KMS-11 (cell line): ENCODE measurements at regions not wholly inside any gene's neighbourhood (a gene's known extent, or its start where the extent isn't known, plus 50 kb on each side); places are given as distances from the start of the nearest gene placed in this dataset.
A peak's percentile ranks its signal among the peaks of the same experiment; 100 is the strongest.

Experiments
- H2AFZ ChIP-seq: fragments of 200-600 bp; sonication (generic); 2 replicates; pipeline ENCODE4 v1.6.1; 2016; ENCODE audit warnings: antibody characterized with exemption, mixed run types, low read depth
- H3K27ac ChIP-seq: fragments of 200-600 bp; sonication (generic); 2 replicates; pipeline ENCODE4 v1.6.1; 2016; ENCODE audit warnings: mild to moderate bottlenecking, mixed run types
- H3K27me3 ChIP-seq: fragments of 200-600 bp; sonication (generic); 2 replicates; pipeline ENCODE4 v1.6.1; 2017; ENCODE audit warnings: mild to moderate bottlenecking, low read depth, mixed run types, moderate library complexity; ENCODE audit not compliant: insufficient read depth
- H3K36me3 ChIP-seq: fragments of 200-600 bp; sonication (generic); 2 replicates; pipeline ENCODE4 v1.6.1; 2017; ENCODE audit warnings: mild to moderate bottlenecking, mixed run types; ENCODE audit not compliant: insufficient read depth
- H3K4me1 ChIP-seq: fragments of 200-600 bp; sonication (generic); 2 replicates; pipeline ENCODE4 v1.6.1; 2016; ENCODE audit warnings: mild to moderate bottlenecking, low read depth, mixed run types; ENCODE audit not compliant: poor library complexity, severe bottlenecking
- H3K4me2 ChIP-seq: fragments of 200-600 bp; sonication (generic); 2 replicates; pipeline ENCODE4 v1.7.0; 2016; ENCODE audit warnings: mild to moderate bottlenecking, mixed run types
- H3K4me3 ChIP-seq: fragments of 200-600 bp; sonication (generic); IDR thresholded peaks from 2 replicates; pipeline ENCODE4 v1.6.1; 2017; ENCODE audit warnings: low read depth, low read length, mixed read lengths; ENCODE audit not compliant: insufficient read depth
- H3K79me2 ChIP-seq: fragments of 200-600 bp; sonication (generic); 2 replicates; pipeline ENCODE4 v1.6.1; 2016; ENCODE audit warnings: low read depth, mixed run types; ENCODE audit not compliant: insufficient read depth
- H3K9ac ChIP-seq: fragments of 200-600 bp; sonication (generic); 2 replicates; pipeline ENCODE4 v1.6.1; 2016; ENCODE audit warnings: mild to moderate bottlenecking, mixed run types
- H4K20me1 ChIP-seq: fragments of 200-600 bp; sonication (generic); 2 replicates; pipeline ENCODE4 v1.6.1; 2016; ENCODE audit warnings: mild to moderate bottlenecking, mixed run types; ENCODE audit not compliant: insufficient read depth
- CTCF ChIP-seq: fragments of 200-600 bp; sonication (generic); conservative IDR thresholded peaks from 2 replicates; pipeline ENCODE4 v1.6.1; 2017; ENCODE audit warnings: low read depth, mild to moderate bottlenecking, antibody characterized with exemption, low read length, moderate library complexity, mixed read lengths

GRCh38 chr2:39929531-39929930 is 150.5 kb upstream of the THUMPD2 start:
- no peaks in the 10 kb centered on the region for H4K20me1 ChIP-seq
- no peaks in the 10 kb centered on the region for H3K79me2 ChIP-seq
- H3K27ac ChIP-seq, result no peak overlapping the region
- H3K36me3 ChIP-seq, result no peaks in the 10 kb centered on the region
- TF ChIP-seq CTCF, result no peak
- no peak overlapping the region for H3K4me2 ChIP-seq
- H3K9ac ChIP-seq, result no peak overlapping the region
- no peak overlapping the region for H2AFZ ChIP-seq
- H3K4me3 ChIP-seq, result no peak overlapping the region
- H3K4me1 ChIP-seq, result peaks cover 10% of the 10 kb centered on the region
- no peaks in the 10 kb centered on the region for H3K27me3 ChIP-seq

- H3K4me1 ChIP-seq, result peaks cover 51% of the 10 kb centered on the region
- H3K4me3 ChIP-seq, result no peak overlapping the region
- H3K79me2 ChIP-seq, result no peaks in the 10 kb centered on the region
- no peak overlapping the region; the same call in 1 of the 2 replicates for H3K4me2 ChIP-seq
- H3K27me3 ChIP-seq, result no peaks in the 10 kb centered on the region
- no peak for TF ChIP-seq CTCF
- no peaks in the 10 kb centered on the region for H4K20me1 ChIP-seq
- no peak overlapping the region for H3K27ac ChIP-seq
- H3K36me3 ChIP-seq, result no peaks in the 10 kb centered on the region
- no peak overlapping the region for H2AFZ ChIP-seq
- H3K9ac ChIP-seq, result no peak overlapping the region
Measured at GRCh38 chr2:39925312-39925711, 146.3 kb upstream of the THUMPD2 start.

- peak overlapping the region; percentile 39; the same call in 1 of the 2 replicates for H3K4me2 ChIP-seq
- H3K27ac ChIP-seq, result peak overlapping the region; percentile 49; the same call in 1 of the 2 replicates
- H3K9ac ChIP-seq, result no peak overlapping the region
- H3K79me2 ChIP-seq, result no peaks in the 10 kb centered on the region
- no peaks in the 10 kb centered on the region for H3K36me3 ChIP-seq
- H3K4me3 ChIP-seq, result no peak overlapping the region
- peaks cover 70% of the 10 kb centered on the region for H3K4me1 ChIP-seq
- no peaks in the 10 kb centered on the region for H3K27me3 ChIP-seq
- H4K20me1 ChIP-seq, result no peaks in the 10 kb centered on the region
- no peak overlapping the region for H2AFZ ChIP-seq
- no peak for TF ChIP-seq CTCF
Measured at GRCh38 chr2:39923455-39923854, 144.4 kb upstream of the THUMPD2 start.

- no peaks in the 10 kb centered on the region for H3K79me2 ChIP-seq
- no peaks in the 10 kb centered on the region for H4K20me1 ChIP-seq
- no peak overlapping the region for H2AFZ ChIP-seq
- H3K9ac ChIP-seq, result no peak overlapping the region
- H3K4me2 ChIP-seq, result no peak overlapping the region
- H3K27ac ChIP-seq, result no peak overlapping the region
- no peaks in the 10 kb centered on the region for H3K36me3 ChIP-seq
- H3K4me3 ChIP-seq, result no peak overlapping the region
- no peaks in the 10 kb centered on the region for H3K27me3 ChIP-seq
- no peak for TF ChIP-seq CTCF
- H3K4me1 ChIP-seq, result peaks cover 76% of the 10 kb centered on the region
Measured at GRCh38 chr2:39922679-39923405, 143.8 kb upstream of the THUMPD2 start.
